ENCODE measurements at regions not wholly inside any gene's neighbourhood (a gene's known extent, or its start where the extent isn't known, plus 50 kb on each side); places are given as distances from the start of the nearest gene placed in this dataset.

- TF ChIP-seq, protein P1, sequence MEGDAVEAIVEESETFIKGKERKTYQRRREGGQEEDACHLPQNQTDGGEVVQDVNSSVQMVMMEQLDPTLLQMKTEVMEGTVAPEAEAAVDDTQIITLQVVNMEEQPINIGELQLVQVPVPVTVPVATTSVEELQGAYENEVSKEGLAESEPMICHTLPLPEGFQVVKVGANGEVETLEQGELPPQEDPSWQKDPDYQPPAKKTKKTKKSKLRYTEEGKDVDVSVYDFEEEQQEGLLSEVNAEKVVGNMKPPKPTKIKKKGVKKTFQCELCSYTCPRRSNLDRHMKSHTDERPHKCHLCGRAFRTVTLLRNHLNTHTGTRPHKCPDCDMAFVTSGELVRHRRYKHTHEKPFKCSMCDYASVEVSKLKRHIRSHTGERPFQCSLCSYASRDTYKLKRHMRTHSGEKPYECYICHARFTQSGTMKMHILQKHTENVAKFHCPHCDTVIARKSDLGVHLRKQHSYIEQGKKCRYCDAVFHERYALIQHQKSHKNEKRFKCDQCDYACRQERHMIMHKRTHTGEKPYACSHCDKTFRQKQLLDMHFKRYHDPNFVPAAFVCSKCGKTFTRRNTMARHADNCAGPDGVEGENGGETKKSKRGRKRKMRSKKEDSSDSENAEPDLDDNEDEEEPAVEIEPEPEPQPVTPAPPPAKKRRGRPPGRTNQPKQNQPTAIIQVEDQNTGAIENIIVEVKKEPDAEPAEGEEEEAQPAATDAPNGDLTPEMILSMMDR (IDR thresholded peaks at IDR 0.05; ENCODE audit: extremely low read depth in 1 of 2, insufficient read depth in 1 of 2, low read depth in 1 of 2, low read length in 2 of 2), result no peak
- TF ChIP-seq POLR2A (IDR thresholded peaks at IDR 0.05; ENCODE audit: low read depth, low read length) (no peak), POLR2AphosphoS5 (IDR thresholded peaks at IDR 0.05; ENCODE audit: insufficient read depth, low read depth, low read length) (no peak), EZH2 (IDR thresholded peaks at IDR 0.05; ENCODE audit: borderline replicate concordance, low read depth, low read length, severe bottlenecking) (no peak), MYC (IDR thresholded peaks at IDR 0.05; ENCODE audit: low read depth, low read length) (no peak), GATA2 (IDR thresholded peaks at IDR 0.05; ENCODE audit: insufficient read depth, insufficient read length, low read depth, low read length) (no peak), JUN (IDR thresholded peaks at IDR 0.05; ENCODE audit: borderline replicate concordance, insufficient read depth, insufficient read length, low read depth) (no peak), FOS (IDR thresholded peaks at IDR 0.05; ENCODE audit: borderline replicate concordance, insufficient read depth, low read length) (no peak)
- TF ChIP-seq, protein P2, sequence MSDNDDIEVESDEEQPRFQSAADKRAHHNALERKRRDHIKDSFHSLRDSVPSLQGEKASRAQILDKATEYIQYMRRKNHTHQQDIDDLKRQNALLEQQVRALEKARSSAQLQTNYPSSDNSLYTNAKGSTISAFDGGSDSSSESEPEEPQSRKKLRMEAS (IDR thresholded peaks at IDR 0.05; ENCODE audit: insufficient read depth, insufficient read length), result no peak
Measured at GRCh38 chr10:28425422-28425821, 107.5 kb upstream of the WAC start.
